Uterus (tissue), 3 donors: ENCODE measurements at regions not wholly inside any gene's neighbourhood (a gene's known extent, or its start where the extent isn't known, plus 50 kb on each side); places are given as distances from the start of the nearest gene placed in this dataset.

Source experiments
- DNase-seq, 2 donors: peaks; one replicate each; pipeline ENCODE4 v3.0.0-alpha.2; 2019 to 2020
- H3K27ac ChIP-seq, 2 donors: fragments of 200-600 bp; sonication (generic); 1 replicate in 1 of 2; 2 replicates in 1 of 2; pipeline ENCODE4 v1.5.1; 2016 to 2018
- H3K27me3 ChIP-seq, 2 donors: fragments of 200-600 bp; sonication (generic); one replicate each; pipeline ENCODE4 v1.5.1; 2018 to 2019; ENCODE audit warnings: control low read depth in 1 of 2
- H3K36me3 ChIP-seq, 2 donors: fragments of 200-600 bp; sonication (generic); one replicate each; pipeline ENCODE4 v1.5.1; 2019; ENCODE audit warnings: control low read depth in 1 of 2
- H3K4me1 ChIP-seq, 2 donors: fragments of 200-600 bp; sonication (generic); one replicate each; pipeline ENCODE4 v1.5.1; 2018 to 2019; ENCODE audit warnings: control low read depth in 1 of 2
- H3K4me3 ChIP-seq, 2 donors: fragments of 200-600 bp; sonication (generic); 1 replicate in 1 of 2; 2 replicates in 1 of 2; pipeline ENCODE4 v1.5.1; 2018 to 2019; ENCODE audit warnings: mild to moderate bottlenecking in 1 of 2
- H3K9me3 ChIP-seq, 2 donors: fragments of 200-600 bp; sonication (generic); one replicate each; pipeline ENCODE4 v1.5.1; 2019; ENCODE audit warnings: control low read depth in 1 of 2
- CTCF ChIP-seq, 4 experiments: fragments of 200-600 bp in 2 of 4; fragments of 450-650 bp in 2 of 4; sonication (generic) in 2 of 4; IDR thresholded peaks; one replicate each; pipeline ENCODE4 v1.5.1; 2016 to 2019; ENCODE audit warnings: antibody characterized with exemption in 4 of 4, mild to moderate bottlenecking in 2 of 4, moderate library complexity in 1 of 4
- POLR2A ChIP-seq, 2 donors: fragments of 450-650 bp; IDR thresholded peaks; one replicate each; pipeline ENCODE4 v1.6.1; 2016; ENCODE audit warnings: antibody characterized with exemption in 2 of 2, mild to moderate bottlenecking in 1 of 2, moderate library complexity in 1 of 2
- intact Hi-C: fragments of 100-400 bp; cut with DNase I; formaldehyde crosslinking; loops from one replicate; pipeline ENCODE4 v1.15.1; 2023; ENCODE audit warnings: low total_unique reads
- donor health status: DM: yes; HTN: yes; CAD: no.

DNA sequence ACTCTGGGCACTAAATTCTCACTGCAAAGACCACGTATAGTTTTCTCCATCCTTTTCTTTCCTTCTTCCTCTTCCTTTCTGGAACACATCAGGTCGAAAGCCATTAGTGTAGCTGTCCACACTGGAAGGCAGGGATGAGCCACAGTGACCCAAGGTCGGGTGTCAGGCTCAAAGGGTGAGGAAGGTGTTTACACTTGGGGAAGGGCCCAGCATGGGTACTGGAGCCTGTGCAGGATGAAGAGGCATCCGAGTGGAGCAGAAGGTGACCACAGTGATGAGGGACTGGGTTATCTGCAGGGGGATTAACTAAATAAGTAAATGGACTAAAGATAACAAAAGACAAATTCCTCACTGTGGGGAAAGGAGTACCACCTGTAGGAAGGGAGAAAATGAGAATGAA lies 164.0 kb downstream of the SOX9 start:
- Histone ChIP-seq H3K27ac (no peak overlapping the region), H3K9me3 (no peaks in the 10 kb centered on the region), H3K4me3 (no peak overlapping the region), H3K4me1 (no peaks in the 10 kb centered on the region), H3K36me3 (no peaks in the 10 kb centered on the region), H3K27me3 (no peaks in the 10 kb centered on the region)
- intact Hi-C loops = no loop called here
- TF ChIP-seq CTCF (IDR thresholded peaks at IDR 0.05) = no peak
- no peak for TF ChIP-seq POLR2A (IDR thresholded peaks at IDR 0.05)
- no peak for DNase-seq

DNA sequence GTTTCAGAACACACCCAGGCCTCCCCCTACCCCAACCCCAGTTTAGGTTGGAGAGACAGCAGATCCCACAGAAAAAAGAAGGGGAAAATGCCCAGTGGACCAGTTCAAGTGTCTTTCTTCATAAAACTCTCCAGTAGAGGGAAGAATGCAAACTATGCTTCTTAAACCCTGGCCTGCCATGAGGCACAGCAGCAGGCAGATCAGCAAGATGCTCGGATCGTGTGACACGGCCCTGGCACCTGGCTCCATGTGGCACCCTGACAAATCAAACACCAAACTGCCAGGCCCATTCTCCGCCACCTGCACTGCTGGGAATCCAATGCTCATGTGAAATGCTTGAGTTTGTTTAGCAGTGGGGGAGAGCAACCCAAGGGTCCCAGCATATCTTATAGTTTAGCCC lies 166.8 kb downstream of the SOX9 start:
- TF ChIP-seq CTCF (IDR thresholded peaks at IDR 0.05) (no peak), POLR2A (IDR thresholded peaks at IDR 0.05) (no peak)
- no peak overlapping the region for H3K4me3 ChIP-seq
- no peaks in the 10 kb centered on the region for H3K27me3 ChIP-seq
- no peak overlapping the region for H3K27ac ChIP-seq
- no peaks in the 10 kb centered on the region for H3K9me3 ChIP-seq
- no peaks in the 10 kb centered on the region for H3K4me1 ChIP-seq
- no peaks in the 10 kb centered on the region for H3K36me3 ChIP-seq
- intact Hi-C loops = no loop called here
- no peak for DNase-seq

GRCh38 chr17:72294487-72294893 lies 173.7 kb downstream of the SOX9 start:
- Histone ChIP-seq H3K9me3 (no peaks in the 10 kb centered on the region), H3K4me1 (no peaks in the 10 kb centered on the region), H3K27me3 (no peaks in the 10 kb centered on the region), H3K4me3 (no peak overlapping the region), H3K36me3 (no peaks in the 10 kb centered on the region), H3K27ac (no peak overlapping the region)
- DNase-seq = no peak
- TF ChIP-seq CTCF (IDR thresholded peaks at IDR 0.05) (no peak), POLR2A (IDR thresholded peaks at IDR 0.05) (no peak)
- intact Hi-C loops = no loop called here

DNA sequence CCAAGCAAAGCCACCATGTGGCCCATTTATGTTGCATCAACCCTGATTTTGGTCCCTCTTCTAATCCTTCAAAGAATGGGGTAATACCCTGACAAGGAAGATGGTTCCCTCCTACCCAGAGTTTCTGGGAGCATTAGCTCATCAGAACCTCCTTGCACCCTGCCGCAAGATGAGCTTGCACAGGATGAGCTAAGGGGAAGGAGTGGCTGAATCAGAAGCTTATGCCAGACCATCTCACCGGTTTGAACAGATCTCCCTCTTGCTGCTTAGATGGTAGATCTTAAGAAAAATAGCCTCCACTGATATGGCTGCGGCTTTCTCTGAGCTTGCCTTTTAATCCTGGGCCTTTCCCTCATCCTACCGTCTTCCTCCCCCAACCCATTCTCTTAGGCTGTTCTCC lies 175.1 kb downstream of the SOX9 start:
- H3K4me1 ChIP-seq = no peaks in the 10 kb centered on the region
- no peaks in the 10 kb centered on the region for H3K27me3 ChIP-seq
- TF ChIP-seq POLR2A (IDR thresholded peaks at IDR 0.05) (no peak), CTCF (IDR thresholded peaks at IDR 0.05) (no peak)
- intact Hi-C loops = no loop called here
- no peaks in the 10 kb centered on the region for H3K36me3 ChIP-seq
- no peak overlapping the region for H3K4me3 ChIP-seq
- no peaks in the 10 kb centered on the region for H3K9me3 ChIP-seq
- DNase-seq = no peak
- H3K27ac ChIP-seq = no peak overlapping the region

DNA sequence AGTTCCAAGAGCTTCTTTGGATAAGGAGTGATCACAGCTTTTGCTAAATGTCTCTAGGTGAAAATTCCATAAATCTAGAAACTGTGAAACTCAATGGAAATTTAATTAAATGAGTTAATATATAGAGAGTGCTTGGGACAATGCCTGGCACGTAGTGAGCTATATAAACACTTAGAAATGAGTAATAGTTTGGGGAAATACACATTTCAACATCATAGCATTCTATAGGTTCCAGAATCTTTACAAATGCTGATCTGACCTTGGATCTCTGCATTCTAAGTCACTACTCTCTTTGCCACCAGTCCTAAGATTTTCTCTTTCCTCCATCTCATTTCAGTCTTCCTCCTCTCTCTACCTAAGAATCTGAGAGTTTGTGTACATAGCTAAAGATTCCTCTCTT lies 175.6 kb downstream of the SOX9 start:
- Histone ChIP-seq H3K27ac (no peak overlapping the region), H3K4me3 (no peak overlapping the region), H3K27me3 (no peaks in the 10 kb centered on the region), H3K4me1 (no peaks in the 10 kb centered on the region), H3K9me3 (no peaks in the 10 kb centered on the region), H3K36me3 (no peaks in the 10 kb centered on the region)
- intact Hi-C loops = no loop called here
- DNase-seq = no peak
- TF ChIP-seq CTCF (IDR thresholded peaks at IDR 0.05) (no peak), POLR2A (IDR thresholded peaks at IDR 0.05) (no peak)
